ENCODE measurements at regions not wholly inside any gene's neighbourhood (a gene's known extent, or its start where the extent isn't known, plus 50 kb on each side); places are given as distances from the start of the nearest gene placed in this dataset.
"Not testable (repeated sequence)": the region's sequence is repeated elsewhere in the genome, so short reads cannot be mapped to it uniquely, and the experiment has no call there.

DNA sequence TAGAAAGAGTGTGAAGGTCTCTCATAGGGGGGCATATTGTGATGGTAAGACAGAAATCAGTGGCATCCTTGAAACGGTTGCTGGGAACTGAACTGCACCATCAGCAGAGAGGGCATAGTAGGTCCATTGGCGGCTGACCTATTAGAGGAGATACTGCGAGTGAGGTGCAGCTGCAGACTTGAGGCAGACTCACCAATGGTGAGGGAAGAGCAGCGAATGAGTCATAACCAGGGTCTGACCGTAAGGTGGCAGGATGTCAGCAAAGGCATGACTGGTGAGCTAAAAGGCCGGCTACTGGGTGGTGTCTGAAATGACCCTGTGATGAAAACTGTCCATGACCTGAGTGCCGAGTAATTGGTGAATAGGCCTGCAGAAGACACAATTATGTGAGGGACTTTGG lies 81.3 kb downstream of the TBC1D26 start:
- TF ChIP-seq SP2 (CRISPR knock-in tag; IDR thresholded peaks at IDR 0.05); RELA (CRISPR knock-in tag; IDR thresholded peaks at IDR 0.05); ZMYM4 (CRISPR knock-in tag; IDR thresholded peaks at IDR 0.05); ZNF547 (CRISPR knock-in tag; IDR thresholded peaks at IDR 0.05); ZKSCAN1 (IDR thresholded peaks at IDR 0.05; ENCODE audit: low read length); JUND (CRISPR knock-in tag; IDR thresholded peaks at IDR 0.05): not testable (repeated sequence)
- TF ChIP-seq, protein P1, sequence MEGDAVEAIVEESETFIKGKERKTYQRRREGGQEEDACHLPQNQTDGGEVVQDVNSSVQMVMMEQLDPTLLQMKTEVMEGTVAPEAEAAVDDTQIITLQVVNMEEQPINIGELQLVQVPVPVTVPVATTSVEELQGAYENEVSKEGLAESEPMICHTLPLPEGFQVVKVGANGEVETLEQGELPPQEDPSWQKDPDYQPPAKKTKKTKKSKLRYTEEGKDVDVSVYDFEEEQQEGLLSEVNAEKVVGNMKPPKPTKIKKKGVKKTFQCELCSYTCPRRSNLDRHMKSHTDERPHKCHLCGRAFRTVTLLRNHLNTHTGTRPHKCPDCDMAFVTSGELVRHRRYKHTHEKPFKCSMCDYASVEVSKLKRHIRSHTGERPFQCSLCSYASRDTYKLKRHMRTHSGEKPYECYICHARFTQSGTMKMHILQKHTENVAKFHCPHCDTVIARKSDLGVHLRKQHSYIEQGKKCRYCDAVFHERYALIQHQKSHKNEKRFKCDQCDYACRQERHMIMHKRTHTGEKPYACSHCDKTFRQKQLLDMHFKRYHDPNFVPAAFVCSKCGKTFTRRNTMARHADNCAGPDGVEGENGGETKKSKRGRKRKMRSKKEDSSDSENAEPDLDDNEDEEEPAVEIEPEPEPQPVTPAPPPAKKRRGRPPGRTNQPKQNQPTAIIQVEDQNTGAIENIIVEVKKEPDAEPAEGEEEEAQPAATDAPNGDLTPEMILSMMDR (CRISPR knock-in tag; IDR thresholded peaks at IDR 0.05), result not testable (repeated sequence)
- TF ChIP-seq, protein P2, sequence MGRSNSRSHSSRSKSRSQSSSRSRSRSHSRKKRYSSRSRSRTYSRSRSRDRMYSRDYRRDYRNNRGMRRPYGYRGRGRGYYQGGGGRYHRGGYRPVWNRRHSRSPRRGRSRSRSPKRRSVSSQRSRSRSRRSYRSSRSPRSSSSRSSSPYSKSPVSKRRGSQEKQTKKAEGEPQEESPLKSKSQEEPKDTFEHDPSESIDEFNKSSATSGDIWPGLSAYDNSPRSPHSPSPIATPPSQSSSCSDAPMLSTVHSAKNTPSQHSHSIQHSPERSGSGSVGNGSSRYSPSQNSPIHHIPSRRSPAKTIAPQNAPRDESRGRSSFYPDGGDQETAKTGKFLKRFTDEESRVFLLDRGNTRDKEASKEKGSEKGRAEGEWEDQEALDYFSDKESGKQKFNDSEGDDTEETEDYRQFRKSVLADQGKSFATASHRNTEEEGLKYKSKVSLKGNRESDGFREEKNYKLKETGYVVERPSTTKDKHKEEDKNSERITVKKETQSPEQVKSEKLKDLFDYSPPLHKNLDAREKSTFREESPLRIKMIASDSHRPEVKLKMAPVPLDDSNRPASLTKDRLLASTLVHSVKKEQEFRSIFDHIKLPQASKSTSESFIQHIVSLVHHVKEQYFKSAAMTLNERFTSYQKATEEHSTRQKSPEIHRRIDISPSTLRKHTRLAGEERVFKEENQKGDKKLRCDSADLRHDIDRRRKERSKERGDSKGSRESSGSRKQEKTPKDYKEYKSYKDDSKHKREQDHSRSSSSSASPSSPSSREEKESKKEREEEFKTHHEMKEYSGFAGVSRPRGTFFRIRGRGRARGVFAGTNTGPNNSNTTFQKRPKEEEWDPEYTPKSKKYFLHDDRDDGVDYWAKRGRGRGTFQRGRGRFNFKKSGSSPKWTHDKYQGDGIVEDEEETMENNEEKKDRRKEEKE (IDR thresholded peaks at IDR 0.05), result not testable (repeated sequence)
